Hepatocyte (in vitro differentiated cells): ENCODE measurements at regions not wholly inside any gene's neighbourhood (a gene's known extent, or its start where the extent isn't known, plus 50 kb on each side); places are given as distances from the start of the nearest gene placed in this dataset.
"Not testable (repeated sequence)": the region's sequence is repeated elsewhere in the genome, so short reads cannot be mapped to it uniquely, and the experiment has no call there.

Source experiments
- DNase-seq: peaks from one replicate; pipeline ENCODE4 v3.0.0-alpha.2; 2016; ENCODE audit warnings: low spot score
- H2AFZ ChIP-seq: fragments of 200-600 bp; sonication (generic); 2 replicates; pipeline ENCODE4 v1.6.0; 2016; ENCODE audit warnings: antibody characterized with exemption, mild to moderate bottlenecking
- H3K27ac ChIP-seq: fragments of 200-600 bp; sonication (generic); 2 replicates; pipeline ENCODE4 v1.5.1; 2016; ENCODE audit warnings: mild to moderate bottlenecking
- H3K27me3 ChIP-seq: fragments of 200-600 bp; sonication (generic); 2 replicates; pipeline ENCODE4 v1.6.1; 2016
- H3K36me3 ChIP-seq: fragments of 200-600 bp; sonication (generic); replicated peaks from 2 replicates; pipeline ENCODE4 v1.5.1; 2016; ENCODE audit warnings: low read depth; ENCODE audit not compliant: insufficient read depth
- H3K4me1 ChIP-seq: fragments of 200-600 bp; sonication (generic); 2 replicates; pipeline ENCODE4 v1.5.1; 2016; ENCODE audit warnings: mild to moderate bottlenecking, moderate library complexity; ENCODE audit not compliant: insufficient read depth
- H3K4me2 ChIP-seq: fragments of 200-600 bp; sonication (generic); 2 replicates; pipeline ENCODE4 v1.6.0; 2016
- H3K4me3 ChIP-seq: fragments of 200-600 bp; sonication (generic); 2 replicates; pipeline ENCODE4 v1.5.1; 2016; ENCODE audit warnings: mild to moderate bottlenecking
- H3K79me2 ChIP-seq: fragments of 200-600 bp; sonication (generic); 2 replicates; pipeline ENCODE4 v1.6.0; 2017; ENCODE audit warnings: mild to moderate bottlenecking
- H3K9me2 ChIP-seq: fragments of 200-600 bp; sonication (generic); replicated peaks from 2 replicates; pipeline ENCODE4 v1.6.0; 2017; ENCODE audit warnings: mild to moderate bottlenecking; ENCODE audit not compliant: insufficient read depth
- H3K9me3 ChIP-seq: fragments of 200-600 bp; sonication (generic); 2 replicates; pipeline ENCODE4 v1.5.1; 2016; ENCODE audit warnings: low read depth, mild to moderate bottlenecking
- H4K20me1 ChIP-seq: fragments of 200-600 bp; sonication (generic); 2 replicates; pipeline ENCODE4 v1.6.0; 2016; ENCODE audit warnings: mild to moderate bottlenecking; ENCODE audit not compliant: insufficient read depth, poor library complexity, severe bottlenecking
- CTCF ChIP-seq: fragments of 200-600 bp; sonication (generic); IDR thresholded peaks from 2 replicates; pipeline ENCODE4 v1.5.1; 2016; ENCODE audit warnings: antibody characterized with exemption, mild to moderate bottlenecking; ENCODE audit not compliant: poor library complexity
- EZH2 ChIP-seq: fragments of 200-600 bp; sonication (generic); IDR thresholded peaks from 2 replicates; pipeline ENCODE4 v1.6.1; 2016; ENCODE audit warnings: antibody characterized with exemption, mild to moderate bottlenecking, borderline replicate concordance
- EZH2phosphoT487 ChIP-seq: fragments of 200-600 bp; sonication (generic); IDR thresholded peaks from one replicate; pipeline ENCODE4 v1.6.1; 2018; ENCODE audit warnings: antibody characterized with exemption, mild to moderate bottlenecking, low read depth, moderate library complexity; ENCODE audit not compliant: unreplicated experiment, severe bottlenecking
- WGBS: methylation state at CpG from one replicate; pipeline ENCODE4 v1.1.6; 2016; ENCODE audit warnings: low lambda C conversion rate; ENCODE audit errors: missing lambda C conversion rate; 5-methylcytosine and 5-hydroxymethylcytosine counted together

GRCh38 chr5:87598460-87598859, 185.7 kb upstream of the CCNH start:
- Histone ChIP-seq H3K4me1 (no peaks in the 10 kb centered on the region), H3K9me2 (no peaks in the 10 kb centered on the region), H2AFZ (no peak overlapping the region), H3K27ac (no peak overlapping the region), H3K4me2 (no peak overlapping the region), H3K4me3 (no peak overlapping the region), H4K20me1 (no peaks in the 10 kb centered on the region), H3K36me3 (no peaks in the 10 kb centered on the region), H3K9me3 (no peaks in the 10 kb centered on the region), H3K27me3 (no peaks in the 10 kb centered on the region), H3K79me2 (no peaks in the 10 kb centered on the region)
- DNase-seq: no peak
- TF ChIP-seq EZH2: no peak
- TF ChIP-seq EZH2phosphoT487: no peak
- no peak for TF ChIP-seq CTCF
- WGBS: 77% methylated on average over 1 of the region's 1 CpG

GRCh38 chr5:87594566-87594965, 181.8 kb upstream of the CCNH start:
- TF ChIP-seq EZH2 (no peak), CTCF (no peak), EZH2phosphoT487 (no peak)
- 79% methylated on average over 1 of the region's 1 CpG for WGBS
- no peak for DNase-seq

GRCh38 chr5:87589587-87589986, 176.9 kb upstream of the CCNH start:
- Histone ChIP-seq H3K36me3 (no peaks in the 10 kb centered on the region), H3K79me2 (no peaks in the 10 kb centered on the region), H3K4me1 (no peaks in the 10 kb centered on the region), H3K9me3 (no peaks in the 10 kb centered on the region), H3K9me2 (no peaks in the 10 kb centered on the region), H3K27ac (no peak overlapping the region), H3K4me2 (no peak overlapping the region), H2AFZ (no peak overlapping the region), H3K27me3 (no peaks in the 10 kb centered on the region), H4K20me1 (no peaks in the 10 kb centered on the region), H3K4me3 (no peak overlapping the region)
- TF ChIP-seq EZH2phosphoT487 (no peak), CTCF (no peak), EZH2 (no peak)
- WGBS: 91% methylated on average over 2 of the region's 2 CpGs
- no peak for DNase-seq

More at GRCh38 chr5:87594566-87594965, 181.8 kb upstream of the CCNH start:
- no peaks in the 10 kb centered on the region for H3K27me3 ChIP-seq
- no peak overlapping the region for H2AFZ ChIP-seq
- no peaks in the 10 kb centered on the region for H3K9me2 ChIP-seq
- H3K27ac ChIP-seq: no peak overlapping the region
- no peaks in the 10 kb centered on the region for H4K20me1 ChIP-seq
- no peaks in the 10 kb centered on the region for H3K79me2 ChIP-seq
- no peak overlapping the region for H3K4me3 ChIP-seq
- H3K9me3 ChIP-seq: no peaks in the 10 kb centered on the region
- no peaks in the 10 kb centered on the region for H3K36me3 ChIP-seq
- H3K4me2 ChIP-seq: no peak overlapping the region
- H3K4me1 ChIP-seq: no peaks in the 10 kb centered on the region

- DNase-seq: no peak
- WGBS: 61% methylated on average over 4 of the region's 4 CpGs
- Histone ChIP-seq H3K4me2 (no peak overlapping the region), H3K4me3 (no peak overlapping the region), H3K9me3 (no peaks in the 10 kb centered on the region), H3K27ac (no peak overlapping the region), H3K9me2 (no peaks in the 10 kb centered on the region), H3K4me1 (no peaks in the 10 kb centered on the region), H3K79me2 (no peaks in the 10 kb centered on the region), H3K27me3 (no peaks in the 10 kb centered on the region), H4K20me1 (no peaks in the 10 kb centered on the region), H2AFZ (no peak overlapping the region), H3K36me3 (no peaks in the 10 kb centered on the region)
- no peak for TF ChIP-seq CTCF
- TF ChIP-seq EZH2: no peak
- TF ChIP-seq EZH2phosphoT487: no peak
These were observed 175.6 kb upstream of the CCNH start for GRCh38 chr5:87588316-87588715.

GRCh38 chr5:87583704-87584103, 171.0 kb upstream of the CCNH start:
- H3K4me1 ChIP-seq, H3K4me2 ChIP-seq, H3K36me3 ChIP-seq, H3K27ac ChIP-seq, H3K27me3 ChIP-seq, H3K79me2 ChIP-seq, H3K4me3 ChIP-seq, H2AFZ ChIP-seq, H4K20me1 ChIP-seq, H3K9me2 ChIP-seq, DNase-seq, H3K9me3 ChIP-seq: not testable (repeated sequence)
